Limb (tissue), 2 donors: ENCODE measurements at regions not wholly inside any gene's neighbourhood (a gene's known extent, or its start where the extent isn't known, plus 50 kb on each side); places are given as distances from the start of the nearest gene placed in this dataset.

Experiments used
- DNase-seq, 2 donors: peaks; one replicate each; pipeline ENCODE4 v3.0.0-alpha.2; 2016; ENCODE audit errors: extremely low spot score in 2 of 2

DNA sequence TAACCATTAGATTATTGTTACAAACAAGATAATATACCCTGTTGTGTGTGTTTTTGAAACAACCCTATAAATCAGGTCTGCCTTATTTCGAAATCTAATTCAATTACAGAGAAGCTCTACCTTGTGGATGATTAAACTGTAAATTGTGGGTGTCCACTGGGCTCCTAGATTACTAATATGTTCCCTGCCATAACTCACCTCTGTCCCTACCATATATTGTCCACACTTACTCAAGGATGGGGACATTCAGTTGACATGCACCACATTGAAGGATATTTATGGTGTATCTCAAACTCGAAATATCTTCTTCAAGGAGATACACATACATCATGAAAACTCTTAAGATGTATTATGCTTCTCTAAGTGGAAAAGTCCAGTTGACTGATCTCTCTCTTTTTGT lies 617.6 kb upstream of the EEF2KMT start:
- DNase-seq = no peak

DNA sequence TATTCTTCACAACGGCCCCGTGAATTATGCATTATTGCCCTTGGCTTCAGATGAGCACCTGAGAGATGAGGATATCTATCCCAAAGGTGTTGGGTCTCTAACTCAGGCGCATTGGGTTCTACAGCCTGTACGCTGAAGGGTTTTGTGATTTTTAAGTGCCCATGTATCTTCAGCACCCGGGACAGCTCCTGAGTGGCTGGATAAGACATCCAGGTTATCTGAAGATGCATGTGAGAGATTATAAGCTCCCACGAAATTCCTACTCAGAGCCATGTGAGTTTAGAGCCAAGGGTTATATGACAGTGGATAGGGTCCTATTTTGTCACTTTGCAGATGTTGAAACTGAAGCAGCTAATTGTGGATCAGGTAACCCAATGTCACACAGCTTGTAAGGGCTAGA lies 612.3 kb upstream of the EEF2KMT start:
- DNase-seq = peak; percentile 33 to 57

DNA sequence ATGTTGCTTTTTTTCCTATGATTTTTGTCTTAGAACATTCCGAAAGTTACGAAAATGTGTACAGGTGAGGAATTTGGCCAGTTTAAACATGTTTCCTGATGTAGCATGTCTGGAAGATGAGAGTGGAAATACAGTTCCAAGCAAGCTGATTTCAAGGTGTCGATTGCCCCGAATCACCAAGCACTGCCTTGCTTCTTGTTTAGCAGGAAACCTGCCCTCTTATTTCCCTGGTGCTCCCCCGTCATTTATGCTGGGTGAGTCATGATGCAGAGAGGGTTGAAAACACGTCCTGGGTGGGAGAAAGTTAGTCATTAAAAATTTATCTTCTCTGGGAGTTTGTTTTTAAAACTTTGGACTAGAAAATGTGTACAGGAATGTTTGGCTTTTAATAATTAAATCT lies 608.6 kb upstream of the EEF2KMT start:
- no peak for DNase-seq

DNA sequence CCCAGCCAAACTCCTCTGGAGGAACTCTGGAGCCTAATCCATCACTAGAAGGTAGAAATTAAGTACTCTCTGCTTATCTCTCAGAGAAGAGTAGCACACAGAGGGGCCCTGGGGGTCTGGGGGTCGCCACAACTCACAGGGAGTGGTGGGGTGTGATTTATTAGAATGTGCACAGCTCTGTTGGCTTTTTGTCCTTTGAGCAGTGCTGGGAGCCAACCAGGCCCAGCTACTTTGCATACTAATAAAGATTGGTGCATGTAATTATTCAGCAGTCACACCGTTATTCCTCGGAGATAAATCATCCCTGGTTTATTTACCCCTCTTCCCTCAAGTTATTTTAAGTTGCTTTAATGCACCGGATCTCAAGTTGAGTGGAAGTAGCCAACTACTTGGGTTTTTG lies 606.7 kb upstream of the EEF2KMT start:
- DNase-seq = no peak

DNA sequence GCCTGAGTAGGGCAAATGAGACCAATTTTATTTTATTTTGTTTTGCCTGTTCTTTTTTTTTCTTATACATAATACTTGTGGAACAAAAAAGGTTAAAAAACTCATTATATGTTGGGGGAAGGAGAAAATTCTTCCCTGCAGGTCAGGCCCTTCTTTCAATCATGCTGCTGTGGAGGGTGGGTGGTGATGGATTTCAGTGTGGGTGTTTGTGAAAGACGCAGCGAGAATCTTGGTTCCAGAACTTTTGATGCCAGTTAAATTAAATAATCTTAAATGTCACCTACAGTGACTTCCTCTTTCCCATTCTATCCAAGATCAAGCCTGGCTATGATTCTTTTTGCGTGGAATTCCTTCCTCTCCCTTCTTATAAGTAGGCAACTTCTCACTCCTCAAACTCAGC lies 595.8 kb upstream of the EEF2KMT start:
- DNase-seq = no peak

DNA sequence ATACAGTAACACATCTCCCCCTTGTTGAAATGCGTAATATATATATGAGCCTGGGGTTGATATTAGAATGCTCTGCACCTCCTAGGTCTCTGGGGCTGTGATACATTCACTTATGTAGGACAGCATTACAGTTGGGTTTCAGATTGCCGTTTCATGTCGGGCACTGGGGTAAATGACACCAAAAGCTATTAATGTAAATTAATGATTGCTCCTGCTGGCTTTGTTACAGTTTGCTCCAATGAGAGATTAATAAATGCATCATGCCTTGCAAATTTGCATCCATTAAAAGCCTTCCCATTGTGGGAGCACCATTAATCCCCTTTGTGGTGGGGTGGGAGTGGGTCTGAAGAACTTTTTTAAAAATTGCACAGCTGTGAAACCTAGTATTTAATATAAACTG lies 584.4 kb upstream of the EEF2KMT start:
- no peak for DNase-seq

DNA sequence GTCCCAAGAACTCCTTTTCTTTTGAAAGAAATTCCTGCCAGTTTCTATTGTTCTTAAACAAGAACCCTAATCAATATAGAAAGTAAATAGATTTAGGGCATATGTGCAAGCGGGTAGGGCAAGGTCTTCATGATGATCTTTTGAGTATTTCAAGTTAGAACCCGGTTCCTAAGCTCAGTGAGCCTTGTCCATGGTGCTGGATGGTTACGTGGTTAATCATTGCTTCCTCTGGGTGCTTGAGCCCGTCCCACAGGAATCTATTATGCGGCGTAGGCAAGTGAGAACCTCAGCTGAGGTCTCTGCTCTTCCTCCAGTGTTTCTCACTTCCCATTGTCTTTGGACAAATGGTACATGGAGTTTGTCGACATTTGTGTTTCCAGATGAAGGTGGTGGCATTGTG lies 580.8 kb upstream of the EEF2KMT start:
- DNase-seq = no peak

DNA sequence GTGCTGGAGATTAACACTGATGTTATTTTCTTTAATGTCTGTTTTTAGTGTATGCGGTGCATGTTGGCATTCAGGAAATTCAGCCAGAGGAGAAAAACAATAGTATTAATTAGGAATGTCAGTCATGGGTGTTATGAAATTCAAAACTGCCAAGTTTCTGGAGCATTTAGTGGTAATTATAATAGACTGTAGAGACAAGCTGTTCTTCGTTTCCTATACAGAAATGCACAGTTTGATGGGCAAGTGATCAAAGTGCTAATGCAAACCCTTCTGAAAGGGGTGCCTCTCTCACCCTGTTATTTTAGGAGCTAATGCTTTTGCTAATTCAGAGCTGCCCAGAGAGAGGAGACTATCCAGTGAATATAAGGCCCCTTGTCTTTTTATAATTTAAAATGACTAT lies 573.8 kb upstream of the EEF2KMT start:
- DNase-seq = no peak

DNA sequence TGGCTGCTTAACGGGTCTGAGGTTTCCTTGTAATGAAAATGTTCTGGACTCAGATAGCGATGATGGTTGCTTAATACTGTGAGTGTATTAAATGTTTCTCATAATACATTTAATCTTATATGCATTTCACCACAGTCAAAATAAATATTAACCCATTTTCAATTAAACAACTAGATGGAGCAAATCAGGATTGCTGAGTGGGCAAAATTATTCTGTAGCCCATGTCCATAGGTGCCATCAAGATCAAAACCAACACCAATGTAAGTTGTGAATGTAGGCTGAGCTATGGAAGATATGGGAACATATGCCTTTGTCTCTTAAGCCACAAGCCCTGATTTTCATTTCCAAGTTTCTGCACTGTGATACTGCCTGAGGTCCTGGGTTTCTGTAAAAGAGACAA lies 572.6 kb upstream of the EEF2KMT start:
- DNase-seq = no peak

DNA sequence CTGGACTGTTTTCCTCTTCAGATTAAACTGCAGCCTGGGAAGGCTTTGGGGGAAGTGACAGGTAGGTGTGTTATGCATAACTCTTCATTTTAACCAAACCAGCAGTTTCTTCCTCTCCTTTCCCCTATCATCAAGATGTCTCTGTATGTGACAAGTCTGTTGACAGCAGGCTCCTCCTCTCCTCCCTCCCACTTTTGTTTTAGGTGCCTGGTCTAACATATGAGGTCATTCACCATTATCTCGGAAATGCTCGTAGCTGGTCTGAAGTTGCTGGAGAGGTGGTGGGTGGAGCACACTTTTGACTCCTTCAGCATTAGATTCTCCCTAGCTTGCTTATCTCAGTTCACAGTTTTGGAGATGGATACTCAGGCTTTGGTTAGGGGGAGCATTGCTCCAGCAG lies 571.0 kb upstream of the EEF2KMT start:
- DNase-seq = no peak

DNA sequence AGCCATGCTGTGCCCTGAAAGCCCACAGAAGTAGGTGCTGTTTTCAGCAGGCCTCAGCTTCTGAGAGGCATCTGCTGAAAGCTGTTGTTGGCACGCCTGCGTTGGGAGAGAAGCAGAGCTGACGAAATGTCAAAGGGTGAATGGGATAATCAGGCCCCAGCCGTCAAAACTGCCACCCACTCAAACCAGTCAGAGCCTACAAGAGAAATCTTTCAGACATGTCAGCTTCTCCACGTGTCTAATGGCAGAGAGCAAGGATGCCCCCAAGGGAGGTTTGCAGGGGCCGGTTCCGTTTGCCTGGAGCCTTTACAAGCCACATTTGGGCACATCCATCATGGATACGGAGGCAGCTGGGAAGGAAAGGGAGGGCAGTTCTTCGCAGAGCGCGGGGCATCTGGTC lies 568.2 kb upstream of the EEF2KMT start:
- DNase-seq = no peak

DNA sequence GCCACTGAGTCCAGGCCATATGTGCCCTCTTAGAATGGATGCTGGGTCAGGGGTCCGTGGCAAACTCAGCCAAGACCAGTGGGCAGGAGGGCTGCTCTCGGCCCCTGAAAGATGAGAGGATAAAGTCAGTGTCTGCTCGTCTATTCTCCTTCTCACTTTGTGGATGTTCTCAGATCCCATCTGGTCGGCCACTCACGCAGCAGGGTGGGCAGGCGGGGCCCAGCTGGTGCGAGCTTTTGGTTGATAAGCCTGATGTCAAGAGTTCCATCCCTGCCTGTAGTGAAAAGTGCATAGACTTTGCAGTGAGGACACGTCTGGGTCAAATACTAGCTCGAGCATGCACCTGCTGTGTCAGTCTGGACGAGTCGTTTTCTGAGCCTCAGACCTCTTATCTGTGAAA lies 556.2 kb upstream of the EEF2KMT start:
- DNase-seq = no peak

DNA sequence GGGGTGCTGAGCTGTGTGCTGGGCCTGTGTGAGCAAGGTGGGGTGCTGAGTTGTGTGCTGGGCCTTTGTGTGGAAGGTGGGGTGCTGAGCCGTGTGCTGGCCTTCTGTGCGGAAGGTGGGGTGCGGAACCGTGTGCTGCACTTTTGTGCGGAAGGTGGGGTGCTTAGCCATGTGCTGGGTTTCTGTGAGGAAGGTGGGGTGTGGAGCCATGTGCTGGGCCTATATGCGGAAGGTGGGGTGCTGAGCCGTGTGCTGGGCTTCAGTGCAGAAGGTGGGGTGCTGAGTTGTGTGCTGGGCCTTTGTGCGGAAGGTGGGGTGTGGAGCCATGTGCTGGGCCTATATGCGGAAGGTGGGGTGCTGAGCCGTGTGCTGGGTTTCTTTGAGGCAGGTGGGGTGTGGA lies 555.4 kb upstream of the EEF2KMT start:
- no peak for DNase-seq

DNA sequence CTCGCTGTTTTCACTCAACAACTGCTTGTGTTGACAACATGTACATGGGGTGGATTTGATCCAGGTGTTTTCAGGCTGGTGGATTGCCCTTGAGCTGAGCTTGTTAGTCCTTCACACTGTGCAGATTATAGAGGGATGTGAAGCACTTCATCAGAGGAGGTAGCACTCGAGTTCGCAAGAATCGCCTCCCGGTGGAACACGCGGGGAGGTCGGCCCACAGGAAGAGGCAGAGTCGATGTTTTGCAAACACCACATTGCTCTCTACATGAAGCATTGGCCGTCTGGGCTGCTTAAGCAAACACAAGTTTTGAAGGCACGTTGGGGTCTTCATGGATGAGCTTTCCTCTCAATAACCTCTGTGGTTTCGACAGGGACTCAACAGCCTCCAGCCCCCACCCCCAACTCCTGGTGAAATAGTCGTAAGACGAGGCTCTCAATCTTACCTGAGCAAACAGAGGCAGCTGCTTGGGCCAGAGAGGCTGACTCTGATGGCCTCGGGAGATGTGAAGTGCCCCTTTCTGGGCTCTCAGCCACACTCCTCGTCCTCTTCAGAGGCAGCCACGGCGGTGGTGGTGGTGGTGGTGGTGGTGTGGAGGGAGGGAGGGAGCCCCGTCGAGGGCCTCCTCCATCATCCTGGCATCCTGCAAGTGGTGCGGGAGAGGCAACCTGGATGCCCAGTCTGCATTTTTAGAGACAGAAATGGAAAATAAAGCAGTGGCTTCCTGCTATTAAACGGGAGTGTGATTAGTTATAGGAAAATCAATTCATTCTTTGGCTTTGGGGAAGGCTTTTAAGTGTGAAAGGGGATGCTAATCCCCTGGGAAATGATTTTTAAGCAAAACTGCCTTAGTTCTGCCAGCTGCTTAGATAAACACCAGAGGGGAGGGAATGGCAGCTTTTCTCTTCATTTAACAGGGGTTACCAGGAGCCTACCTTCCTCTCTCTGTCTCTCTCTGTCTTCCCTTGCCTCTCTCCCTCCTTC lies 552.5 kb upstream of the EEF2KMT start:
- no peak for DNase-seq

DNA sequence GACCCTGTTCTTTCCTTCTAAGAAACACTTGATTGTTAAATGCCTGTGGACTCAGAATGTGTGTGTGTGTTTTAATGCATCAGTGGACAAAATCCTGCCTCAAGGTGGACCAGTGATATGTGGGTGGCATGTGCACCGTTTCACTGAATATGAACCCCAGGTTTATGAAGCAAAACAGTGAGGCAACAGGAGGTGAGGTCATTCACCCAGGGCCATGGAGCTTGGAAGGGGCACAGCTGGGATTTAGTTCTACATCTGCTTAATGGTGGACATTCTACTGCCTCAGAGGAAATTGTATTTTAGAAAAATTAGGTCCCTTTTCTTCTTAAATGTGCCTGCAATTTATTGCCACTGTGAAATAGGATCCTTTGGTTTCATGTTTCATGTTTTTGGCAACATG lies 549.5 kb upstream of the EEF2KMT start:
- no peak for DNase-seq

DNA sequence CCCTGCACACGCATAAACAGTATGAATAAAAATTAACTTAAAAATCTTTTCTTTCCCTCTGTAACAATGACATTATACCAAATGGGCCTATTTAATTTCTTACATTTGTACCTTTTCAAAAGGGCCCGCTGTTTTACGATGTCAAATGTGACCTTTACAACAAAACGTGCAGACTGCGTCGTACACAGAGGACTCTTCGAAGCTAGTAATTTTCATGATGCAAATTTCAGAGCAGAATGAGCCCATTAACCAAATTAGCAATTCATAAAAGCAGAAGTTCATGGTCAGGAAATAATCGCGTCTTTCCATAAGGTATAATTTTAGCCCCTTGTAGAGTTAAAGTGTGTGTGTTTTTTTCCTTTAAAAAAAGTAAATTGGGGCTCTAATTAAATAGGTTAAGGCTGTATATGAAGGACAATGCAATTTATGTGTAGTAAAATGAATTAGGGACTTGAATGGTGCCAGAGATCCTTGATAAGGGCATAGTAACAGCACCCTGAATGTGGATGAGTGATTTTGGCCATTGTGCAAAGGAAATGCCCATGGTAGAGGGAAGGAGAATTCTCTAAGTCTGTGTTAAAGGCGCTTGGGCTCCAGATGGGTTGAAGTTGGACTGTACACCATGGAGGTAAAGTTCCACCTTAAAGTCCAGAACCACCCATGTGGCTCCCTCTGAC lies 546.4 kb upstream of the EEF2KMT start:
- DNase-seq = no peak

DNA sequence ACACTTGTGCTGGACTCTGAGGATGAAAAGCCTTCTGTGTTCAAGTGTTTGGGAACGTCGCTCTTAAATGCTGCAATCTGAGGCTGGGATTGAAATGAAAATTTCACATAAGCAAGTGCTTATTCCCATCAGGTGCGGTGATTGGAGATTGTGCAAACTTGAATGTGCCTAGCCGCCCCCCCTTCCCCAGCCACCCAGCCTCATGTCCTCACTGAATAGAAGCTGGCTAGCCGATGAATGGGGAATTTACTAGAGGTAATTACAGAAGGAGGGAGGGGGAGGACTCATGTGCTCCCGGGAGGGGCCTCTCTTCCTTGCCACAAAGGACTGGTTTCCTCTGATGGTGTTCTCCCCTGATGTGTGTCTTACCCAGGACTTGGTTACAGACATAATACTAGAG lies 544.8 kb upstream of the EEF2KMT start:
- DNase-seq = no peak

DNA sequence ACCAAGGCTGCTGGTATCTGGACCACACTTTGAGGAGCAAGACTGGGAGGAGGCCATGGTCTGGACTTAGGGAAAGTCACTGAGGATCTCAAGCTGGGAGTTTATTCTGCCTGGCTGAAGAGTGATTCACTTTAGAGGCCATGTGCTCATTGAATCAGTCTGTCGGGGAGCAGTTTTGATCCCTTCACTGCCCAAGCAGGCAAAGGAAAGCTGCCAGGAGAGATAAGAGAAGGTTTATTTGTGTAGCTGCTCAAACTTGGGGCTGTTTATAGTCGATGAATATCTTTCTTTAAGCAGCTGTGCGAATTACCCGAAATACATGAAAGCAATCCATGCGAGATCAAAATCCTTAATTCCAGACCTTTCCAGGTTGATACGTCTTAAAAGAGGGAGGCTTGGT lies 544.4 kb upstream of the EEF2KMT start:
- no peak for DNase-seq

DNA sequence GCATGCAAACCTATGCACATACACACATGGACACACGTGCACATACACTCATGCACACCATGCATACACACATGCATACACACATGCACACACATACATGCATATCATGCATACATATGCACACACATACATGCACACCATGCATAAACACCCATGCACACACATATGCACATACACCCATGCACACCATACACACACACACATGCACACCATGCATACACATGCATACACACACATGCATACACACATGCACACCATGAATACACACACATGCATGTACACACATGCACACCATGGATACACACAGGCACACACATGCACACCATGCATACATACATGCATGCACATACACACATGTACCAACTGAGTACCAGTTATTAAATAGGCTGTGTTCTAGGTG lies 543.3 kb upstream of the EEF2KMT start:
- DNase-seq = no peak

DNA sequence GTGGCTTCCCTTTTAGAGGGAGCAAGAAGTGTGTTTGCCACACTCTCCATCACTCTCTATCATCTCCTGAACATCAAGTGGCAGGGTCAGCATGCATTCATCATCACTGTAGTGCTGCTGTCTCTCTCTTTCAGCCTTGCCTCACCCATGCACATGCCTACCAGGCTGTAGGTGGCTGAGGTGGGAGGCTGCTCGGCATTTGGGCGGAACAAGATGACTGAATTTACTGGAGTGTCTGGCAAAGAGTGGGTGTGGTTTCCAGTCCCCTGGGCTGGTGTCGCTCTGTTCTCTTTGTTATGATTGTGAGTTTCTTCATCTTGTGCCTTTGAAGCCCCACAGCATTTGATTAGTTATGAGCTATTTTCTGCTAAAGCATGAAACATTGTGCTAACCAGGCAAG lies 541.9 kb upstream of the EEF2KMT start:
- DNase-seq = no peak

DNA sequence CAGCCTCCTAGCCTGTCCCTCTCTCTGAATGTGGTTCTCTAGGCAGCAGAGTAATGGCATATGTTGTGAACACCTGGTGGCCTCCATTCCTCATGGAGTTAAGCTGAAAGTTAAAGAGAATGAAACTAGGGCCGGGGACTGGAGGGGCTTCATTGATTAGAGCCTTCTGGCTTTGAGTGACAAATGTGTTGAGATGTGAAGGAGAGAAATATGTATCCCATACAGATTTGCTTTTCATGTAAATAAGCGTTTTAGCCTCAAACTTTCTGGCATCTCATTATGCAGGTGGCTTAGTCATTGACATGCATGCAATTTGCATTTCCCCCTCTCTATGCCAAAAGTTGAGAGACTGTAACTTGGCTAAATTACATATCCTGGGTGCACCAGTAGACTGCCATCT lies 537.7 kb upstream of the EEF2KMT start:
- no peak for DNase-seq

DNA sequence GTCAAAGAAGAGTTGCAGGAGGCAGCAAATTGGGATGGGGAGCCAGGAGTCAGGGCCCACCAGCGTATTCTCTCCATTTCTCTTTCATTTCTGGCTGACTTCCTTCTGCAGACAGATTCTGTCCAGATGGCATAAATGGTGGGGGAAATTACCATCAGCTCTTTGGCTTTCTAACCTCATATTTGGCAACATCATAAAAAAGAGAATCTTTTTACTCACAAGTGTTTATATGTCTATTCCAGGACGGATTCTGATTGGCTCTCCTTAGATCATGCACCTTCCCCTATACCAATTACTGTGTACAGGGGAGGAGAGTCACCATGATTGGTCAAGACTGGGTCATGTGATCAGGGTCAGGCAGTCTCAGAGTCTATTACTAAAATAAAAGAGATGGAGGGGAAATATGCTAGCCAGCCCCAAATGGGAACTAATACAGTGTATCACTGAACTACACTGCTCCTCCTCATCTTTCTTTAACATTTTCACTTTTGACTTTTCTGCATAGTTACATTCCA lies 537.1 kb upstream of the EEF2KMT start:
- no peak for DNase-seq
